Heart right ventricle (tissue), 16 donors: ENCODE measurements at regions not wholly inside any gene's neighbourhood (a gene's known extent, or its start where the extent isn't known, plus 50 kb on each side); places are given as distances from the start of the nearest gene placed in this dataset.

Experiments
- ATAC-seq, 8 donors: fragments of 200-7000 bp; cut with Tn5 transposase; one replicate each; pipeline ENCODE4 v1.9.1; 2020; ENCODE audit warnings: mild to moderate bottlenecking in 8 of 8, moderate library complexity in 8 of 8, moderate number of reproducible peaks in 1 of 8
- DNase-seq, 2 donors: peaks; one replicate each; pipeline ENCODE4 v3.0.0-alpha.2; 2020
- H3K27ac ChIP-seq, 10 donors: fragments of 200-600 bp; sonication (generic) in 2 of 10; one replicate each; pipeline versions ENCODE4 v1.5.0 to v1.8.0; 2020 to 2022; ENCODE audit warnings: mild to moderate bottlenecking in 3 of 10
- H3K27me3 ChIP-seq, 7 donors: fragments of 200-600 bp; one replicate each; pipeline ENCODE4 v1.8.0; 2021 to 2022; ENCODE audit warnings: mild to moderate bottlenecking in 2 of 7
- H3K36me3 ChIP-seq, 9 donors: fragments of 200-600 bp; sonication (generic) in 1 of 9; one replicate each; pipeline versions ENCODE4 v1.5.0 to v1.8.0; 2020 to 2022; ENCODE audit warnings: mild to moderate bottlenecking in 2 of 9
- H3K4me1 ChIP-seq, 9 donors: fragments of 200-600 bp; sonication (generic) in 1 of 9; one replicate each; pipeline versions ENCODE4 v1.5.0 to v1.8.0; 2020 to 2022; ENCODE audit warnings: mild to moderate bottlenecking in 4 of 9
- H3K4me3 ChIP-seq, 10 donors: fragments of 200-600 bp; sonication (generic) in 2 of 10; one replicate each; pipeline versions ENCODE4 v1.5.0 to v1.8.0; 2020 to 2022; ENCODE audit warnings: mild to moderate bottlenecking in 7 of 10, moderate library complexity in 2 of 10
- H3K9me3 ChIP-seq, 11 donors: fragments of 200-600 bp in 10 of 11; sonication (generic) in 2 of 11; one replicate each; pipeline versions ENCODE4 v1.5.0 to v1.8.0; 2013 to 2022; ENCODE audit warnings: mild to moderate bottlenecking in 2 of 11, control low read depth in 1 of 11, moderate library complexity in 1 of 11
- CTCF ChIP-seq, 9 donors: fragments of 200-600 bp; sonication (generic) in 2 of 9; IDR thresholded peaks; one replicate each; pipeline versions ENCODE4 v1.5.0 to v1.8.0; 2021 to 2022; ENCODE audit warnings: antibody characterized with exemption in 9 of 9, mild to moderate bottlenecking in 5 of 9, moderate library complexity in 1 of 9
- WGBS, 2 donors: extraction: QIAGEN DNeasy Blood & Tissue Kit; methylation state at CpG; one replicate each; pipeline ENCODE4 v1.1.7; 2013; ENCODE audit warnings: inconsistent platforms in 1 of 2; 5-methylcytosine and 5-hydroxymethylcytosine counted together
- intact Hi-C, 10 donors: fragments of 100-400 bp; cut with DNase I; formaldehyde crosslinking; loops; one replicate each; pipeline versions ENCODE4 v1.11.1 to v1.14.2; 2022
- donor health status: Arrhythmogenic right ventricular cardiomyopathy.
- donor health status: ischemic (EF 13 %, LVEDD 7.1; RV severe dilation, severe dysfunction).
- donor health status: healthy with polysubstance abuse.
- donor health status: DM: no; HTN: yes; CAD: no.
- donor health status: DM: no; HTN: no; CAD: no.
- donor health status: ischemic (EF 25% LVEDD 6.9; RV normal size, moderate dysfunction).
- donor health status: ischemic (EF 25% LVEDD 5.7; RV mildly dilated, moderate dysfunction).
- donor health status: healthy.
- donor health status: DM: yes; HTN: yes; CAD: no.
- donor health status: Ischemic cardiomyopathy.
- donor health status: ischemic (EF 35%, LVEDD 5.7; RV mildly dilated, moderate dysfunction).
- donor health status: nonischemic (EF 11% LVEDD 7.7; RV severe dilation, severe dysfunction).
- donor health status: DM: yes; HTN: yes; CAD: no.
- donor health status: PGD.
- donor health status: ischemic (EF 29% LVEDD 5.4; RV normal size, mild dysfunction).
- donor health status: nonischemic (EF 23%, LVEDD 6.1; RV moderate dilation, normal function).

GRCh38 chr12:125564753-125565152 lies 499.5 kb downstream of the AACS start:
- Histone ChIP-seq H3K27ac (no peak overlapping the region), H3K27me3 (peaks cover 0 to 10% (median 0%) of the 10 kb centered on the region in 7 donors), H3K36me3 (no peaks in the 10 kb centered on the region), H3K4me1 (no peaks in the 10 kb centered on the region), H3K9me3 (peaks cover 0 to 22% (median 0%) of the 10 kb centered on the region in 11 donors), H3K4me3 (no peak overlapping the region)
- ATAC-seq (no peak), DNase-seq (no peak)
- no peak for TF ChIP-seq CTCF (IDR thresholded peaks at IDR 0.05)
- intact Hi-C loops: no loop called here
- WGBS, 2 donors: 70 to 75% methylated on average over 4 of the region's 4 CpGs

- WGBS, 2 donors: 75 to 77% methylated on average over 6 of the region's 6 CpGs
- H3K36me3 ChIP-seq: no peaks in the 10 kb centered on the region
- no peak for TF ChIP-seq CTCF (IDR thresholded peaks at IDR 0.05)
- DNase-seq (no peak), ATAC-seq (no peak)
- H3K4me3 ChIP-seq: no peak overlapping the region
- H3K4me1 ChIP-seq: no peaks in the 10 kb centered on the region
- H3K27ac ChIP-seq: no peak overlapping the region
- intact Hi-C loops: no loop called here
- H3K9me3 ChIP-seq: peaks cover 0 to 14% (median 0%) of the 10 kb centered on the region in 11 donors
- H3K27me3 ChIP-seq: peaks cover 0 to 10% (median 0%) of the 10 kb centered on the region in 7 donors
These were observed 502.3 kb downstream of the AACS start for GRCh38 chr12:125567581-125567980.

- H3K27ac ChIP-seq: no peak overlapping the region
- H3K4me1 ChIP-seq: no peaks in the 10 kb centered on the region
- peaks cover 0 to 14% (median 0%) of the 10 kb centered on the region in 11 donors for H3K9me3 ChIP-seq
- intact Hi-C loops: no loop called here
- no peaks in the 10 kb centered on the region for H3K36me3 ChIP-seq
- DNase-seq (no peak), ATAC-seq (no peak)
- H3K4me3 ChIP-seq: no peak overlapping the region
- WGBS, 2 donors: 13 to 20% methylated on average over 4 of the region's 4 CpGs
- peaks cover 0 to 10% (median 0%) of the 10 kb centered on the region in 7 donors for H3K27me3 ChIP-seq
- TF ChIP-seq CTCF (IDR thresholded peaks at IDR 0.05): no peak
These were observed 503.1 kb downstream of the AACS start for GRCh38 chr12:125568306-125568705.

GRCh38 chr12:125573271-125573670 lies 508.0 kb downstream of the AACS start:
- H3K27ac ChIP-seq: no peak overlapping the region

More at GRCh38 chr12:125573271-125573670, 508.0 kb downstream of the AACS start:
- no peak for DNase-seq
- Histone ChIP-seq H3K9me3 (peaks cover 0 to 13% (median 2%) of the 10 kb centered on the region in 11 donors), H3K4me3 (no peak overlapping the region), H3K27me3 (peaks cover 0 to 10% (median 0%) of the 10 kb centered on the region in 7 donors), H3K36me3 (no peaks in the 10 kb centered on the region), H3K4me1 (no peaks in the 10 kb centered on the region)
- intact Hi-C loops: no loop called here
- ATAC-seq: no peak
- no peak for TF ChIP-seq CTCF (IDR thresholded peaks at IDR 0.05)
- WGBS, 2 donors: 83% methylated on average over 1 of the region's 1 CpG
